ENCODE measurements at regions not wholly inside any gene's neighbourhood (a gene's known extent, or its start where the extent isn't known, plus 50 kb on each side); places are given as distances from the start of the nearest gene placed in this dataset.

GRCh38 chr18:34411952-34412351 lies 187.2 kb upstream of the NOL4 start:
- TF ChIP-seq SUZ12 (IDR thresholded peaks at IDR 0.05; ENCODE audit: extremely low read depth, insufficient read depth, insufficient read length) (no peak), ZNF274 (IDR thresholded peaks at IDR 0.05; ENCODE audit: low read depth, low read length) (no peak)
